ENCODE measurements at regions not wholly inside any gene's neighbourhood (a gene's known extent, or its start where the extent isn't known, plus 50 kb on each side); places are given as distances from the start of the nearest gene placed in this dataset.

DNA sequence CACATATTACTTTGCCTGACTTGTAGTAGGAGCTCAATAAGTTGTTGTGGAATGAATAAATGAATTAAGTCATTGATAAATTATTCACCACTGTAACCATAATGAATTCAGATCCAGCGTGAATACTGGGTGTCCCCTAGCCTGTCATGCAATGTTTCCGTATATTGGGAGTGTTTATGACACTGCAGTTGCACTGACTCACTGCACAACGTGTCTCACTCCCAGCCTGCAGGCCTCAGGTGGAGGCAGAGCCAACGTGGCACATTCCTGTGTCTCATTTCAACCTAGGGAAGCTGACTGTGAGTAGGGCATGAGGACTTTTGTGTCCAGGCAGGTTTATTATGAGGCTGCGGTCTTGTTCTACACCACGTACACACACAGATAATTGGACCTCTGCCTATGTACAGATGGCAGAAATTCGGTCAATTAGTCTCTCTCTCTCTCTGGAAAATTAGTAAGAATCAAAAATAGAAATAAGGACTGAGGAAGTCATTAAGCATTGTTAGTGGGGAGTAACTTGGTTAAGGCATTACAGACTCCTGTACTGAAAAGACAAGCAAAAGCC is 299.1 kb upstream of the IGFBP3 start:
- no peak for FAIRE-seq
- H3K27ac ChIP-seq: no peak overlapping the region
- intact Hi-C loops (cut with DNase I): no loop called here
- ATAC-seq: peak in 2 of 4 donors; percentile 9 to 50
- peaks cover 0 to 6% (median 0%) of the 10 kb centered on the region in 3 donors for H3K4me1 ChIP-seq
- no peak overlapping the region for H3K4me3 ChIP-seq
- 52 to 66% methylated on average over 7 of the region's 7 CpGs for WGBS, 2 donors
- H3K36me3 ChIP-seq: no peaks in the 10 kb centered on the region
- DNase-seq: no peak
- TF ChIP-seq, protein P1, sequence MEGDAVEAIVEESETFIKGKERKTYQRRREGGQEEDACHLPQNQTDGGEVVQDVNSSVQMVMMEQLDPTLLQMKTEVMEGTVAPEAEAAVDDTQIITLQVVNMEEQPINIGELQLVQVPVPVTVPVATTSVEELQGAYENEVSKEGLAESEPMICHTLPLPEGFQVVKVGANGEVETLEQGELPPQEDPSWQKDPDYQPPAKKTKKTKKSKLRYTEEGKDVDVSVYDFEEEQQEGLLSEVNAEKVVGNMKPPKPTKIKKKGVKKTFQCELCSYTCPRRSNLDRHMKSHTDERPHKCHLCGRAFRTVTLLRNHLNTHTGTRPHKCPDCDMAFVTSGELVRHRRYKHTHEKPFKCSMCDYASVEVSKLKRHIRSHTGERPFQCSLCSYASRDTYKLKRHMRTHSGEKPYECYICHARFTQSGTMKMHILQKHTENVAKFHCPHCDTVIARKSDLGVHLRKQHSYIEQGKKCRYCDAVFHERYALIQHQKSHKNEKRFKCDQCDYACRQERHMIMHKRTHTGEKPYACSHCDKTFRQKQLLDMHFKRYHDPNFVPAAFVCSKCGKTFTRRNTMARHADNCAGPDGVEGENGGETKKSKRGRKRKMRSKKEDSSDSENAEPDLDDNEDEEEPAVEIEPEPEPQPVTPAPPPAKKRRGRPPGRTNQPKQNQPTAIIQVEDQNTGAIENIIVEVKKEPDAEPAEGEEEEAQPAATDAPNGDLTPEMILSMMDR (IDR thresholded peaks at IDR 0.05): no peak
- no peaks in the 10 kb centered on the region for H3K27me3 ChIP-seq
- no peaks in the 10 kb centered on the region for H3K9me3 ChIP-seq

- H3K4me1 ChIP-seq: peaks cover 0 to 6% (median 0%) of the 10 kb centered on the region in 3 donors
- WGBS, 2 donors: 61 to 71% methylated on average over 9 of the region's 9 CpGs
- FAIRE-seq (no peak), ATAC-seq (no peak), DNase-seq (no peak)
- intact Hi-C loops (cut with DNase I): no loop called here
- H3K4me3 ChIP-seq: no peak overlapping the region
- no peaks in the 10 kb centered on the region for H3K27me3 ChIP-seq
- no peak overlapping the region for H3K27ac ChIP-seq
- no peaks in the 10 kb centered on the region for H3K9me3 ChIP-seq
- H3K36me3 ChIP-seq: no peaks in the 10 kb centered on the region
- TF ChIP-seq, protein P1 (IDR thresholded peaks at IDR 0.05): no peak
These were observed 297.6 kb upstream of the IGFBP3 start for GRCh38 chr7:46218461-46219200.

DNA sequence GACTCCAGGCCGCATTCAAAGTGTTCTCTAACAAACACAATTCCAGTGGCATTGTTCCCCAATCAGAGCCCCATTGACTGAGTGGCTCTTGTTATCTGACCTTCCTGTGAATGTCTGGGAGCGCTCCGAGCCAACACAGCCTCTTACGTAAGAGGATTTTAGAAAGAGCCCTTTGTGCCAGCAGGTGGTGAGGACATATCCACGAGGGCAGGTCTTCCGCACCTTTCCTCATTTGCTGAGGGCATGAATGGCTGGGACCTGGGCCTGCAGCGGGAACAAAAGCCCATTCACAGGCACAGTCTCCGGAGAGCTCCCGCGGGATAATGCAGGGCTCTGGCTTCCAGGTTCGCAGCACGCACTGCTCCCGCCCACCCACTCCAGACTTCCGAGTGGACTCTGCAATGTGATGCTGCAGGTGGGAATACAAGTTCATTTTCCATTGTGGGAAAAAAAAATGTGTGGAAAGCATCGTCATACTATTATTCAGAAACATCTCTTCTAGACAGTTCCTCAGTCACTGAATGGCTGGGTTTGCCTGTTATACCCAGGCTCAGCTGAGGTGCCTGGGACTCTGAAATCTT is 295.0 kb upstream of the IGFBP3 start:
- TF ChIP-seq, protein P1 (IDR thresholded peaks at IDR 0.05): no peak
- no peak for FAIRE-seq
- peak; percentile 86 to 95 (median 91) for ATAC-seq
- Histone ChIP-seq H3K36me3 (no peaks in the 10 kb centered on the region), H3K4me3 (no peak overlapping the region), H3K4me1 (peaks cover 0 to 6% (median 0%) of the 10 kb centered on the region in 3 donors), H3K9me3 (no peaks in the 10 kb centered on the region), H3K27ac (peak overlapping the region; percentile 55 to 81 (median 68)), H3K27me3 (no peaks in the 10 kb centered on the region)
- intact Hi-C loops (cut with DNase I): no loop called here
- 28 to 30% methylated on average over 15 of the region's 15 CpGs for WGBS, 2 donors
- peak in 5 of 6 donors; percentile 54 to 71 (median 64) for DNase-seq

DNA sequence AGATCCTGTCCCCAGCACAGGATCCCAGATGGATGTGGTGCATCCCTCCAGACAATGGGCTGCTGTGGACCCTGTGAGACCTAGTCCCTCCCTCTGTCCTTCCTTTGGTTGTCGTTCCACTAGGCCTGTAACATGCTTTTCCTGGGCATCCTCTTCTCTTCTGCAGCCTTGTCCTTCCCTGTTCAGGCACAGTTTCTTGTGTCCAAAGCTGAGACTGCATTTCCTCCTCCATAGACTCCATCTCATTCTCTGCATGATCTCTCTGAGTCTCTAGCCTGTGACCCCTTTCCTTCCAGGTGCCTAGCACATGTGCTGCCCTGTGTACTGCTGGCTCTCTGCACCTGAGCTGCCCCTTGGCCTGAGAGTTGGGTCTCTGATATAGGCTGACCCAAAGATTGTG is 293.5 kb upstream of the IGFBP3 start:
- TF ChIP-seq, protein P1 (IDR thresholded peaks at IDR 0.05): no peak
- FAIRE-seq (no peak), DNase-seq (no peak), ATAC-seq (no peak)
- no peaks in the 10 kb centered on the region for H3K27me3 ChIP-seq
- intact Hi-C loops (cut with DNase I): no loop called here
- no peak overlapping the region for H3K4me3 ChIP-seq
- H3K4me1 ChIP-seq: peaks cover 0 to 6% (median 0%) of the 10 kb centered on the region in 3 donors
- 76 to 95% methylated on average over 1 of the region's 1 CpG for WGBS, 2 donors
- H3K9me3 ChIP-seq: no peaks in the 10 kb centered on the region
- no peaks in the 10 kb centered on the region for H3K36me3 ChIP-seq
- H3K27ac ChIP-seq: no peak overlapping the region

DNA sequence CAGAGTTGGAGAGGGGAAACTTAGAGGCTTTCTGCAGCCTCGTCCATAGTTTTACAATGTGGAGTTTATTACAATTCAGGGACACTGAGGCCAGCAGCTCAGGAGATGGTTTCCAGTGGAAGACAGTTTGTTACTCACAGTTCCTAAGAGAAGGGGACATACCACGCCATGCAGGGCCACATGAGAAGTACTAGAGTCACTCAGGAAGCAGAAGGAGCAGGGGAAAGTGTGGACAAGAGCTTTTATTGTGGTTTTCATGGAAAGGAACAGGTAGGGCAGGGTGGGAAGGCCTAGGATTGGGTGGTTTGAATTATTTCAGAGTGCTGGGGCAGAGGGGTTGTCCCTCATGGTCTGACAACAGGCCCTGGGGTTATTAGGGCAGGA is 292.1 kb upstream of the IGFBP3 start:
- H3K4me3 ChIP-seq: no peak overlapping the region
- intact Hi-C loops (cut with DNase I): no loop called here
- no peaks in the 10 kb centered on the region for H3K9me3 ChIP-seq
- 57 to 88% methylated on average over 2 of the region's 2 CpGs for WGBS, 2 donors
- no peak overlapping the region for H3K27ac ChIP-seq
- H3K36me3 ChIP-seq: no peaks in the 10 kb centered on the region
- H3K4me1 ChIP-seq: peaks cover 0 to 9% (median 0%) of the 10 kb centered on the region in 3 donors
- DNase-seq (no peak), FAIRE-seq (no peak), ATAC-seq (no peak)
- TF ChIP-seq, protein P1 (IDR thresholded peaks at IDR 0.05): no peak
- H3K27me3 ChIP-seq: no peaks in the 10 kb centered on the region
